ENCODE measurements at regions not wholly inside any gene's neighbourhood (a gene's known extent, or its start where the extent isn't known, plus 50 kb on each side); places are given as distances from the start of the nearest gene placed in this dataset.
"Not testable (repeated sequence)": the region's sequence is repeated elsewhere in the genome, so short reads cannot be mapped to it uniquely, and the experiment has no call there.

DNA sequence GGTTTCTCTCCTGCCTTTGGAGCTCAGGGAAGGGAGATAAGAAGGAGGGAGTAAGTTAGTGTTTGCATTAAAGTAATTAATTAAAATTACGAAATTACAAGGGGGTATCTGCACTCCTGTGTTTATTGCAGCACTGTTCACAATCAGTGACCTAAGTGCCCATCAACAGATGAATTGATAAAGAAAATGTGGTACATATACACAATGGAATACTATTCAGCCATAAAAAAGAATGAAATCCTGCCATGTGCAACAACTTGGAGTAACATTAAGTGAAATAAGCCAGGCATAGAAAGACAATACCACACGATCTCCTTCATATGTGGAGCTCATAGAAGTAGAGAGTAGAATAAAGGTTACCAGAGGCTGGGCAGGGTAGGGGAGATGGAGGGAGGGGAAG is 202.0 kb downstream of the SHQ1 start:
- Histone ChIP-seq H3K4me2 (no peak overlapping the region), H3K4me3 (no peak overlapping the region), H2AFZ (no peak overlapping the region), H3K27me3 (ENCODE audit: insufficient read depth) (no peaks in the 10 kb centered on the region), H3K9me2 (ENCODE audit: insufficient read depth) (peaks cover 9% of the 10 kb centered on the region), H3K36me3 (ENCODE audit: insufficient read depth) (no peaks in the 10 kb centered on the region), H3K79me2 (replicated peaks; ENCODE audit: insufficient read depth) (no peaks in the 10 kb centered on the region), H3K27ac (ENCODE audit: low read depth) (no peak overlapping the region), H4K20me1 (replicated peaks; ENCODE audit: insufficient read depth) (no peaks in the 10 kb centered on the region), H3K4me1 (ENCODE audit: insufficient read depth) (no peaks in the 10 kb centered on the region), H3F3A (replicated peaks; ENCODE audit: low read depth) (no peaks in the 10 kb centered on the region)
- Mint-ChIP-seq H3K4me1 (no peaks in the 10 kb centered on the region), H3K4me3 (no peak overlapping the region), H3K27me3 (ENCODE audit: insufficient read depth, low read depth, poor library complexity) (peaks cover 2% of the 10 kb centered on the region), H3K36me3 (ENCODE audit: low read depth) (peaks cover under 1% of the 10 kb centered on the region; the same call in 2 of the 3 replicates), H3K9me3 (no peaks in the 10 kb centered on the region; the same call in 2 of the 3 replicates), H3K27ac (no peak overlapping the region)
- TF ChIP-seq POLR2AphosphoS5 (IDR thresholded peaks at IDR 0.05; ENCODE audit: low read depth) (no peak), EZH2phosphoT487 (IDR thresholded peaks at IDR 0.05; ENCODE audit: unreplicated experiment) (no peak), JUNB (IDR thresholded peaks at IDR 0.05; ENCODE audit: unreplicated experiment) (no peak)
- no peak for ATAC-seq
- no peak for DNase-seq (ENCODE audit: low spot score)

DNA sequence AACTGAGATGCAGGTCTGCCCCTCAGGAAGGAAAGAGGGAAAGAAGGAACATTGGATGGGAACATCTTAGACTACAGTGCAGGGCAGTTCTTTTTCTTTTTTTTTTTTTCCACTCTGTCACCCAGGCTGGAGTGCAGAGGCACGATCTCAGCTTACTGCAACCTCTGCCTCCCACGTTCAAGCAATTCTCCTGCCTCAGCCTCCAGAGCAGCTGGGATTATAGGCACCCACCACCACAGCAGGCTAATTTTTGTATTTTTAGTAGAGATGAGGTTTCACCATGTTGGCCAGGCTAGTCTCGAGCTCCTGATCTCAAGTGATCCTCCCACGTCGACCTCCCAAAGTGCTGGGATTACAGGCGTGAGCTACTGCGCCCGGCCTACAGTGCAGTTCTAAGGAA is 204.6 kb downstream of the SHQ1 start:
- not testable (repeated sequence) for H3K9me3 Mint-ChIP-seq; H3K4me1 ChIP-seq (ENCODE audit: insufficient read depth); H3K9me2 ChIP-seq (ENCODE audit: insufficient read depth); H3K36me3 Mint-ChIP-seq (ENCODE audit: low read depth); H3K4me3 ChIP-seq; H3K4me2 ChIP-seq; H3K27me3 Mint-ChIP-seq (ENCODE audit: insufficient read depth, low read depth, poor library complexity); H3K27me3 ChIP-seq (ENCODE audit: insufficient read depth); H4K20me1 ChIP-seq (replicated peaks; ENCODE audit: insufficient read depth); H3K36me3 ChIP-seq (ENCODE audit: insufficient read depth); H3K27ac ChIP-seq (ENCODE audit: low read depth); H3K79me2 ChIP-seq (replicated peaks; ENCODE audit: insufficient read depth); ATAC-seq; H2AFZ ChIP-seq; H3K27ac Mint-ChIP-seq; H3K4me3 Mint-ChIP-seq; H3K4me1 Mint-ChIP-seq; H3F3A ChIP-seq (replicated peaks; ENCODE audit: low read depth); DNase-seq (ENCODE audit: low spot score)

DNA sequence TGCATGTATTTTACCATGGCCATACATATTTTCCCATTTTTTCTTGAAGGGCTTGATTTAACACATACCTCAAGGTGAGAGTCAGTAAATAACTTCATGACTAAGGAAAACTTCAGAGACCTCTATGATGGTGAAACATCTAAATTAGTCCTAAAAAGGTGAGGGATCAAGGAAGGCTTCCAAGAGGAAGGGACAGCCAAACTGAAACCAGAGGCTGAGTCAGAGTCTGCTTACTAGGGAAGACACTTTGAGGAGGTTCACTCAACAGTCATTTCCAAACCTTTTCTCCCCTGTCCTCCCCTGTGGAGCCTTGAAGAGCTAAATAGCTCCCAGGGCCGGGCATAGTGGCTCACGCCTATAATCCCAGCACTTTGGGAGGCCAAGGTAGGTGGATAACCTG is 206.6 kb downstream of the SHQ1 start:
- no peak for ATAC-seq
- H3K27ac Mint-ChIP-seq, result no peak overlapping the region
- H3K36me3 Mint-ChIP-seq (ENCODE audit: low read depth), result no peaks in the 10 kb centered on the region
- TF ChIP-seq JUNB (IDR thresholded peaks at IDR 0.05; ENCODE audit: unreplicated experiment) (no peak), POLR2AphosphoS5 (IDR thresholded peaks at IDR 0.05; ENCODE audit: low read depth) (no peak), ZNF331 (CRISPR knock-in tag; IDR thresholded peaks at IDR 0.05; ENCODE audit: low read depth) (no peak), EZH2phosphoT487 (IDR thresholded peaks at IDR 0.05; ENCODE audit: unreplicated experiment) (no peak), EZH2 (IDR thresholded peaks at IDR 0.05; ENCODE audit: low read depth, unreplicated experiment) (no peak)
- TF ChIP-seq, protein P1, sequence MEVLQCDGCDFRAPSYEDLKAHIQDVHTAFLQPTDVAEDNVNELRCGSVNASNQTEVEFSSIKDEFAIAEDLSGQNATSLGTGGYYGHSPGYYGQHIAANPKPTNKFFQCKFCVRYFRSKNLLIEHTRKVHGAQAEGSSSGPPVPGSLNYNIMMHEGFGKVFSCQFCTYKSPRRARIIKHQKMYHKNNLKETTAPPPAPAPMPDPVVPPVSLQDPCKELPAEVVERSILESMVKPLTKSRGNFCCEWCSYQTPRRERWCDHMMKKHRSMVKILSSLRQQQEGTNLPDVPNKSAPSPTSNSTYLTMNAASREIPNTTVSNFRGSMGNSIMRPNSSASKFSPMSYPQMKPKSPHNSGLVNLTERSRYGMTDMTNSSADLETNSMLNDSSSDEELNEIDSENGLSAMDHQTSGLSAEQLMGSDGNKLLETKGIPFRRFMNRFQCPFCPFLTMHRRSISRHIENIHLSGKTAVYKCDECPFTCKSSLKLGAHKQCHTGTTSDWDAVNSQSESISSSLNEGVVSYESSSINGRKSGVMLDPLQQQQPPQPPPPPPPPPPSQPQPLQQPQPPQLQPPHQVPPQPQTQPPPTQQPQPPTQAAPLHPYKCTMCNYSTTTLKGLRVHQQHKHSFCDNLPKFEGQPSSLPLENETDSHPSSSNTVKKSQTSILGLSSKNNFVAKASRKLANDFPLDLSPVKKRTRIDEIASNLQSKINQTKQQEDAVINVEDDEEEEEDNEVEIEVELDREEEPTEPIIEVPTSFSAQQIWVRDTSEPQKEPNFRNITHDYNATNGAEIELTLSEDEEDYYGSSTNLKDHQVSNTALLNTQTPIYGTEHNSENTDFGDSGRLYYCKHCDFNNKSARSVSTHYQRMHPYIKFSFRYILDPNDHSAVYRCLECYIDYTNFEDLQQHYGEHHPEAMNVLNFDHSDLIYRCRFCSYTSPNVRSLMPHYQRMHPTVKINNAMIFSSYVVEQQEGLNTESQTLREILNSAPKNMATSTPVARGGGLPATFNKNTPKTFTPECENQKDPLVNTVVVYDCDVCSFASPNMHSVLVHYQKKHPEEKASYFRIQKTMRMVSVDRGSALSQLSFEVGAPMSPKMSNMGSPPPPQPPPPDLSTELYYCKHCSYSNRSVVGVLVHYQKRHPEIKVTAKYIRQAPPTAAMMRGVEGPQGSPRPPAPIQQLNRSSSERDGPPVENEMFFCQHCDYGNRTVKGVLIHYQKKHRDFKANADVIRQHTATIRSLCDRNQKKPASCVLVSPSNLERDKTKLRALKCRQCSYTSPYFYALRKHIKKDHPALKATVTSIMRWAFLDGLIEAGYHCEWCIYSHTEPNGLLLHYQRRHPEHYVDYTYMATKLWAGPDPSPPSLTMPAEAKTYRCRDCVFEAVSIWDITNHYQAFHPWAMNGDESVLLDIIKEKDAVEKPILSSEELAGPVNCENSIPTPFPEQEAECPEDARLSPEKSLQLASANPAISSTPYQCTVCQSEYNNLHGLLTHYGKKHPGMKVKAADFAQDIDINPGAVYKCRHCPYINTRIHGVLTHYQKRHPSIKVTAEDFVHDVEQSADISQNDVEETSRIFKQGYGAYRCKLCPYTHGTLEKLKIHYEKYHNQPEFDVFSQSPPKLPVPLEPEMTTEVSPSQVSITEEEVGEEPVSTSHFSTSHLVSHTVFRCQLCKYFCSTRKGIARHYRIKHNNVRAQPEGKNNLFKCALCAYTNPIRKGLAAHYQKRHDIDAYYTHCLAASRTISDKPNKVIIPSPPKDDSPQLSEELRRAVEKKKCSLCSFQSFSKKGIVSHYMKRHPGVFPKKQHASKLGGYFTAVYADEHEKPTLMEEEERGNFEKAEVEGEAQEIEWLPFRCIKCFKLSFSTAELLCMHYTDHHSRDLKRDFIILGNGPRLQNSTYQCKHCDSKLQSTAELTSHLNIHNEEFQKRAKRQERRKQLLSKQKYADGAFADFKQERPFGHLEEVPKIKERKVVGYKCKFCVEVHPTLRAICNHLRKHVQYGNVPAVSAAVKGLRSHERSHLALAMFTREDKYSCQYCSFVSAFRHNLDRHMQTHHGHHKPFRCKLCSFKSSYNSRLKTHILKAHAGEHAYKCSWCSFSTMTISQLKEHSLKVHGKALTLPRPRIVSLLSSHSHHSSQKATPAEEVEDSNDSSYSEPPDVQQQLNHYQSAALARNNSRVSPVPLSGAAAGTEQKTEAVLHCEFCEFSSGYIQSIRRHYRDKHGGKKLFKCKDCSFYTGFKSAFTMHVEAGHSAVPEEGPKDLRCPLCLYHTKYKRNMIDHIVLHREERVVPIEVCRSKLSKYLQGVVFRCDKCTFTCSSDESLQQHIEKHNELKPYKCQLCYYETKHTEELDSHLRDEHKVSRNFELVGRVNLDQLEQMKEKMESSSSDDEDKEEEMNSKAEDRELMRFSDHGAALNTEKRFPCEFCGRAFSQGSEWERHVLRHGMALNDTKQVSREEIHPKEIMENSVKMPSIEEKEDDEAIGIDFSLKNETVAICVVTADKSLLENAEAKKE (CRISPR knock-in tag; IDR thresholded peaks at IDR 0.05), result no peak
- TF ChIP-seq, protein P2, sequence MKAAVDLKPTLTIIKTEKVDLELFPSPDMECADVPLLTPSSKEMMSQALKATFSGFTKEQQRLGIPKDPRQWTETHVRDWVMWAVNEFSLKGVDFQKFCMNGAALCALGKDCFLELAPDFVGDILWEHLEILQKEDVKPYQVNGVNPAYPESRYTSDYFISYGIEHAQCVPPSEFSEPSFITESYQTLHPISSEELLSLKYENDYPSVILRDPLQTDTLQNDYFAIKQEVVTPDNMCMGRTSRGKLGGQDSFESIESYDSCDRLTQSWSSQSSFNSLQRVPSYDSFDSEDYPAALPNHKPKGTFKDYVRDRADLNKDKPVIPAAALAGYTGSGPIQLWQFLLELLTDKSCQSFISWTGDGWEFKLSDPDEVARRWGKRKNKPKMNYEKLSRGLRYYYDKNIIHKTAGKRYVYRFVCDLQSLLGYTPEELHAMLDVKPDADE (IDR thresholded peaks at IDR 0.05), result no peak
- TF ChIP-seq, protein P3, sequence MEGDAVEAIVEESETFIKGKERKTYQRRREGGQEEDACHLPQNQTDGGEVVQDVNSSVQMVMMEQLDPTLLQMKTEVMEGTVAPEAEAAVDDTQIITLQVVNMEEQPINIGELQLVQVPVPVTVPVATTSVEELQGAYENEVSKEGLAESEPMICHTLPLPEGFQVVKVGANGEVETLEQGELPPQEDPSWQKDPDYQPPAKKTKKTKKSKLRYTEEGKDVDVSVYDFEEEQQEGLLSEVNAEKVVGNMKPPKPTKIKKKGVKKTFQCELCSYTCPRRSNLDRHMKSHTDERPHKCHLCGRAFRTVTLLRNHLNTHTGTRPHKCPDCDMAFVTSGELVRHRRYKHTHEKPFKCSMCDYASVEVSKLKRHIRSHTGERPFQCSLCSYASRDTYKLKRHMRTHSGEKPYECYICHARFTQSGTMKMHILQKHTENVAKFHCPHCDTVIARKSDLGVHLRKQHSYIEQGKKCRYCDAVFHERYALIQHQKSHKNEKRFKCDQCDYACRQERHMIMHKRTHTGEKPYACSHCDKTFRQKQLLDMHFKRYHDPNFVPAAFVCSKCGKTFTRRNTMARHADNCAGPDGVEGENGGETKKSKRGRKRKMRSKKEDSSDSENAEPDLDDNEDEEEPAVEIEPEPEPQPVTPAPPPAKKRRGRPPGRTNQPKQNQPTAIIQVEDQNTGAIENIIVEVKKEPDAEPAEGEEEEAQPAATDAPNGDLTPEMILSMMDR (conservative IDR thresholded peaks at IDR 0.05; ENCODE audit: low read depth in 2 of 2), result no peak

More for the DNA sequence above, 206.6 kb downstream of the SHQ1 start:
- H3K4me1 Mint-ChIP-seq, result no peaks in the 10 kb centered on the region
- Histone ChIP-seq H3K27me3 (ENCODE audit: insufficient read depth) (no peaks in the 10 kb centered on the region), H3K27ac (ENCODE audit: low read depth) (no peak overlapping the region), H3K36me3 (ENCODE audit: insufficient read depth) (no peaks in the 10 kb centered on the region), H3K4me1 (ENCODE audit: insufficient read depth) (no peaks in the 10 kb centered on the region), H2AFZ (no peak overlapping the region), H3F3A (replicated peaks; ENCODE audit: low read depth) (no peaks in the 10 kb centered on the region), H3K9me2 (ENCODE audit: insufficient read depth) (no peaks in the 10 kb centered on the region), H3K4me3 (no peak overlapping the region), H3K4me2 (no peak overlapping the region), H3K79me2 (replicated peaks; ENCODE audit: insufficient read depth) (no peaks in the 10 kb centered on the region), H4K20me1 (replicated peaks; ENCODE audit: insufficient read depth) (no peaks in the 10 kb centered on the region)
- H3K9me3 Mint-ChIP-seq, result no peaks in the 10 kb centered on the region; the same call in 2 of the 3 replicates
- no peak for DNase-seq (ENCODE audit: low spot score)
- H3K27me3 Mint-ChIP-seq (ENCODE audit: insufficient read depth, low read depth, poor library complexity), result no peaks in the 10 kb centered on the region
- no peak overlapping the region for H3K4me3 Mint-ChIP-seq
